Endodermal cell (in vitro differentiated cells): ENCODE measurements at regions not wholly inside any gene's neighbourhood (a gene's known extent, or its start where the extent isn't known, plus 50 kb on each side); places are given as distances from the start of the nearest gene placed in this dataset.

ENCODE experiments used
- DNase-seq: peaks from one replicate; pipeline ENCODE4 v3.0.0-alpha.2; 2017
- H3K27ac ChIP-seq: 2 replicates; pipeline ENCODE4 v1.5.1; 2013; ENCODE audit warnings: mild to moderate bottlenecking, low read depth, low read length, moderate library complexity
- H3K27me3 ChIP-seq: 2 replicates; pipeline ENCODE4 v1.6.1; 2013; ENCODE audit warnings: mild to moderate bottlenecking, low read length, moderate library complexity; ENCODE audit not compliant: insufficient read depth, control insufficient read depth, poor library complexity, severe bottlenecking
- H3K36me3 ChIP-seq: 2 replicates; pipeline ENCODE4 v1.7.0; 2013; ENCODE audit warnings: mild to moderate bottlenecking, low read length, moderate library complexity; ENCODE audit not compliant: control insufficient read depth, insufficient read depth
- H3K4me1 ChIP-seq: one replicate; pipeline ENCODE4 v1.7.0; 2013; ENCODE audit warnings: low read length; ENCODE audit not compliant: control insufficient read depth, insufficient read depth
- H3K4me3 ChIP-seq: 2 replicates; pipeline ENCODE4 v1.5.1; 2013; ENCODE audit warnings: mild to moderate bottlenecking, low read length, moderate library complexity
- H3K9ac ChIP-seq: 2 replicates; pipeline ENCODE4 v1.6.1; 2013; ENCODE audit warnings: mild to moderate bottlenecking, low read length, moderate library complexity; ENCODE audit not compliant: poor library complexity, severe bottlenecking; ENCODE audit errors: extremely low read depth
- H3K9me3 ChIP-seq: 2 replicates; pipeline ENCODE4 v1.6.1; 2013; ENCODE audit warnings: mild to moderate bottlenecking, low read length, moderate library complexity; ENCODE audit not compliant: control insufficient read depth
- H3K27ac Mint-ChIP-seq: 2 replicates; pipeline ENCODE4 v1.8.0; 2020; ENCODE audit warnings: mixed read lengths
- H3K27me3 Mint-ChIP-seq: 2 replicates; pipeline ENCODE4 v1.8.0; 2021; ENCODE audit warnings: mild to moderate bottlenecking, mixed read lengths; ENCODE audit not compliant: insufficient read depth
- H3K36me3 Mint-ChIP-seq: 2 replicates; pipeline ENCODE4 v1.8.0; 2020; ENCODE audit warnings: low read depth, mixed read lengths
- H3K4me1 Mint-ChIP-seq: 2 replicates; pipeline ENCODE4 v1.8.0; 2020; ENCODE audit warnings: mixed read lengths
- H3K4me3 Mint-ChIP-seq: 2 replicates; pipeline ENCODE4 v1.8.0; 2020; ENCODE audit warnings: mild to moderate bottlenecking, moderate library complexity, mixed read lengths
- H3K9me3 Mint-ChIP-seq: 2 replicates; pipeline ENCODE4 v1.8.0; 2020; ENCODE audit warnings: mild to moderate bottlenecking, mixed read lengths
- WGBS, 2 experiments: methylation state at CpG; one replicate each; pipeline versions ENCODE4 v1.1.5 to v1.1.7; 2013; ENCODE audit warnings: missing lambda C conversion rate in 2 of 2, mixed read lengths in 1 of 2; ENCODE audit not compliant: insufficient coverage in 1 of 2, insufficient read length in 1 of 2; 5-methylcytosine and 5-hydroxymethylcytosine counted together
- TF ChIP-seq, protein P1 (sequence below): fragments of 200-600 bp; sonication (generic); conservative IDR thresholded peaks from 2 replicates; pipeline ENCODE4 v1.5.0; 2021; ENCODE audit warnings: antibody characterized with exemption, mild to moderate bottlenecking

GRCh38 chr17:70642059-70642458 lies 472.7 kb downstream of the KCNJ2 start:
- no peaks in the 10 kb centered on the region for H3K4me1 ChIP-seq
- no peaks in the 10 kb centered on the region for H3K9me3 Mint-ChIP-seq
- no peak overlapping the region for H3K9ac ChIP-seq
- DNase-seq: no peak
- H3K4me3 ChIP-seq: no peak overlapping the region
- H3K36me3 Mint-ChIP-seq: no peaks in the 10 kb centered on the region
- H3K27ac Mint-ChIP-seq: no peak overlapping the region
- 59% methylated on average over 2 of the region's 2 CpGs; no CpG with 5 or more reads in 1 of the 2 experiments for WGBS, 2 experiments
- no peaks in the 10 kb centered on the region for H3K36me3 ChIP-seq
- no peaks in the 10 kb centered on the region for H3K27me3 Mint-ChIP-seq
- H3K9me3 ChIP-seq: peaks cover 6% of the 10 kb centered on the region
- TF ChIP-seq, protein P1, sequence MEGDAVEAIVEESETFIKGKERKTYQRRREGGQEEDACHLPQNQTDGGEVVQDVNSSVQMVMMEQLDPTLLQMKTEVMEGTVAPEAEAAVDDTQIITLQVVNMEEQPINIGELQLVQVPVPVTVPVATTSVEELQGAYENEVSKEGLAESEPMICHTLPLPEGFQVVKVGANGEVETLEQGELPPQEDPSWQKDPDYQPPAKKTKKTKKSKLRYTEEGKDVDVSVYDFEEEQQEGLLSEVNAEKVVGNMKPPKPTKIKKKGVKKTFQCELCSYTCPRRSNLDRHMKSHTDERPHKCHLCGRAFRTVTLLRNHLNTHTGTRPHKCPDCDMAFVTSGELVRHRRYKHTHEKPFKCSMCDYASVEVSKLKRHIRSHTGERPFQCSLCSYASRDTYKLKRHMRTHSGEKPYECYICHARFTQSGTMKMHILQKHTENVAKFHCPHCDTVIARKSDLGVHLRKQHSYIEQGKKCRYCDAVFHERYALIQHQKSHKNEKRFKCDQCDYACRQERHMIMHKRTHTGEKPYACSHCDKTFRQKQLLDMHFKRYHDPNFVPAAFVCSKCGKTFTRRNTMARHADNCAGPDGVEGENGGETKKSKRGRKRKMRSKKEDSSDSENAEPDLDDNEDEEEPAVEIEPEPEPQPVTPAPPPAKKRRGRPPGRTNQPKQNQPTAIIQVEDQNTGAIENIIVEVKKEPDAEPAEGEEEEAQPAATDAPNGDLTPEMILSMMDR: no peak
- H3K27me3 ChIP-seq: no peaks in the 10 kb centered on the region
- H3K4me3 Mint-ChIP-seq: no peak overlapping the region
- H3K4me1 Mint-ChIP-seq: no peaks in the 10 kb centered on the region
- no peak overlapping the region for H3K27ac ChIP-seq

GRCh38 chr17:70644096-70644495 lies 474.8 kb downstream of the KCNJ2 start:
- TF ChIP-seq, protein P1: no peak
- WGBS, 2 experiments: 89 to 100% methylated on average over 1 to 2 of the region's 2 CpGs
- no peaks in the 10 kb centered on the region for H3K4me1 Mint-ChIP-seq
- Histone ChIP-seq H3K9me3 (peaks cover 6% of the 10 kb centered on the region), H3K27me3 (no peaks in the 10 kb centered on the region), H3K27ac (no peak overlapping the region), H3K4me3 (no peak overlapping the region), H3K9ac (no peak overlapping the region), H3K36me3 (no peaks in the 10 kb centered on the region), H3K4me1 (no peaks in the 10 kb centered on the region)
- no peak overlapping the region for H3K4me3 Mint-ChIP-seq
- no peaks in the 10 kb centered on the region for H3K27me3 Mint-ChIP-seq
- H3K9me3 Mint-ChIP-seq: no peaks in the 10 kb centered on the region
- no peak overlapping the region for H3K27ac Mint-ChIP-seq
- no peaks in the 10 kb centered on the region for H3K36me3 Mint-ChIP-seq
- no peak for DNase-seq

DNA sequence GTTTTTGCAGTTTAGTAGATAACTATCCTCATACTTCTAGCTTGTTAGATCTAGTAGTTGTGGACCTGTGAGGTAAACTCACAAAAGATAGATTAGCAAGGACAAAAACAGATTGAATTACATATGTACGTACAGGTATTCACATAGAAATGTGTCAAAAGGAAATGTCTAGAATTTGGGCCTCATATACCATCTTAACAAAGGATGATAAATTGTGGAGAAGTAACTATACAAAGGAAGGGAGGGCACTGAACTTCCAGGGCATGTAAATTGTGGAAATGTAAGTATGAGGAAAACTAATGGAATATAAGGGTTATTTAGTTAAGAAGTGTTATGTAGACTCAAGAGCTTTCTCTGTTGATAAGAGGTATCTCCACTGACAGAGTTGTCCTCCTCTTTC lies 477.3 kb downstream of the KCNJ2 start:
- Mint-ChIP-seq H3K9me3 (no peaks in the 10 kb centered on the region), H3K4me1 (no peaks in the 10 kb centered on the region), H3K27ac (no peak overlapping the region), H3K36me3 (no peaks in the 10 kb centered on the region), H3K27me3 (no peaks in the 10 kb centered on the region), H3K4me3 (no peak overlapping the region)
- Histone ChIP-seq H3K9me3 (peaks cover 6% of the 10 kb centered on the region), H3K4me3 (no peak overlapping the region), H3K36me3 (no peaks in the 10 kb centered on the region), H3K4me1 (no peaks in the 10 kb centered on the region), H3K27ac (no peak overlapping the region), H3K27me3 (no peaks in the 10 kb centered on the region), H3K9ac (no peak overlapping the region)
- 94% methylated on average over 1 of the region's 1 CpG; no CpG with 5 or more reads in 1 of the 2 experiments for WGBS, 2 experiments
- no peak for DNase-seq
- TF ChIP-seq, protein P1: no peak
